CD8-positive, alpha-beta memory T cell (primary cell): ENCODE measurements at regions not wholly inside any gene's neighbourhood (a gene's known extent, or its start where the extent isn't known, plus 50 kb on each side); places are given as distances from the start of the nearest gene placed in this dataset.

Experiments used
- CTCF ChIA-PET: fragments of 350-600 bp; sonication (Branson Sonifier 250); formaldehyde crosslinking; loops from one replicate; lab custom pipeline; 2021; ENCODE audit warnings: antibody characterized with exemption; lab: Charles Lee
- POLR2A ChIA-PET: fragments of 350-600 bp; sonication (Branson Sonifier 250); formaldehyde crosslinking; loops from one replicate; lab custom pipeline; 2021; ENCODE audit warnings: antibody characterized with exemption; lab: Charles Lee
- DNase-seq, 5 donors: peaks; one replicate each; pipeline versions ENCODE4 v3.0.0 to v3.0.0-alpha.2; 2020 to 2022; ENCODE audit warnings: mixed read lengths in 1 of 5
- H3K27ac ChIP-seq: one replicate; pipeline ENCODE4 v1.7.0; 2013; ENCODE audit warnings: low read depth, mild to moderate bottlenecking, low read length, moderate library complexity
- H3K27me3 ChIP-seq: 2 replicates; pipeline ENCODE4 v1.7.0; 2013; ENCODE audit warnings: low read length, mild to moderate bottlenecking; ENCODE audit not compliant: insufficient read depth, poor library complexity, severe bottlenecking
- H3K36me3 ChIP-seq: 2 replicates; pipeline ENCODE4 v1.7.0; 2013; ENCODE audit warnings: mild to moderate bottlenecking, low read length, moderate library complexity; ENCODE audit not compliant: insufficient read depth
- H3K4me1 ChIP-seq: 2 replicates; pipeline ENCODE4 v1.7.0; 2013; ENCODE audit warnings: mild to moderate bottlenecking, low read length, moderate library complexity; ENCODE audit not compliant: insufficient read depth
- H3K4me3 ChIP-seq: 2 replicates; pipeline ENCODE4 v1.7.0; 2013; ENCODE audit warnings: mild to moderate bottlenecking, low read length
- H3K9me3 ChIP-seq: 2 replicates; pipeline ENCODE4 v1.7.0; 2013; ENCODE audit warnings: mild to moderate bottlenecking, low read length
- H3K27ac Mint-ChIP-seq, 8 donors: one replicate each; pipeline ENCODE4 v1.8.0; 2020 to 2021; ENCODE audit warnings: mixed read lengths in 8 of 8, mild to moderate bottlenecking in 6 of 8, inconsistent platforms in 3 of 8, moderate library complexity in 3 of 8
- H3K27me3 Mint-ChIP-seq, 2 donors: one replicate each; pipeline ENCODE4 v1.8.0; 2020 to 2021; ENCODE audit warnings: mixed read lengths in 2 of 2, mild to moderate bottlenecking in 1 of 2, moderate library complexity in 1 of 2
- H3K36me3 Mint-ChIP-seq, 3 donors: one replicate each; pipeline ENCODE4 v1.8.0; 2020 to 2021; ENCODE audit warnings: mixed read lengths in 3 of 3, inconsistent platforms in 1 of 3, mild to moderate bottlenecking in 1 of 3
- H3K4me1 Mint-ChIP-seq, 3 donors: one replicate each; pipeline ENCODE4 v1.8.0; 2020 to 2021; ENCODE audit warnings: mixed read lengths in 3 of 3, inconsistent platforms in 1 of 3, mild to moderate bottlenecking in 1 of 3
- H3K4me3 Mint-ChIP-seq, 7 donors: one replicate each; pipeline ENCODE4 v1.8.0; 2020 to 2021; ENCODE audit warnings: mixed read lengths in 7 of 7, mild to moderate bottlenecking in 6 of 7, moderate library complexity in 4 of 7, inconsistent platforms in 2 of 7
- H3K9me3 Mint-ChIP-seq, 5 donors: one replicate each; pipeline ENCODE4 v1.8.0; 2020 to 2022; ENCODE audit warnings: mixed read lengths in 5 of 5, mild to moderate bottlenecking in 3 of 5, moderate library complexity in 2 of 5, inconsistent platforms in 1 of 5

DNA sequence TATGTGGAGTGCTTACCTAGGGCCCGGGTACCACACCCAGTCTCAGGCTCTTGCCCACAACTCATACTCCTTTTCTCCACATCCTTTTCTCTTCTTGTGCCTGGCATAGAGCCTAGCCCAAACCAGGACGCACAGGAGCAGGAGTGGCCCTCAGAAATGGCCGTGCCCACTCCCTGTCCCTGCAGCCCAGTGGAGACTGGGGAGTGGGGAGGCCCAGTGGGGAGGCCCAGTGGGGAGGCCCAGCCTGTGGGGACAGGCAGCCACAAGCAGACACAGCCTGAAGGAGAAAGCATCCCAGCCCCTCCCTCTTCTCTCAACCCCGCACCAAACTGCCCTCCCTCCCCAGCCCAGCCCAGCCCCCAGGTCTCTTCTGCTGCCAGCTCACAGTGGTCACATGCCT lies 196.8 kb downstream of the KIF26A start:
- ChIA-PET POLR2A (no interaction called here), CTCF (no interaction called here)
- Mint-ChIP-seq H3K27ac (no peak overlapping the region), H3K9me3 (peaks cover 11 to 22% (median 15%) of the 10 kb centered on the region in 5 donors), H3K4me1 (no peaks in the 10 kb centered on the region), H3K36me3 (peaks cover 0 to 22% (median 0%) of the 10 kb centered on the region in 3 donors), H3K27me3 (peaks cover 7 to 18% of the 10 kb centered on the region in 2 donors), H3K4me3 (no peak overlapping the region)
- H3K27ac ChIP-seq = no peak overlapping the region
- H3K4me1 ChIP-seq = no peaks in the 10 kb centered on the region
- no peaks in the 10 kb centered on the region for H3K36me3 ChIP-seq
- no peaks in the 10 kb centered on the region for H3K9me3 ChIP-seq
- no peak for DNase-seq
- H3K27me3 ChIP-seq = no peaks in the 10 kb centered on the region
- no peak overlapping the region for H3K4me3 ChIP-seq

- Histone ChIP-seq H3K27ac (no peak overlapping the region), H3K9me3 (no peaks in the 10 kb centered on the region), H3K36me3 (no peaks in the 10 kb centered on the region), H3K27me3 (no peaks in the 10 kb centered on the region), H3K4me3 (no peak overlapping the region), H3K4me1 (no peaks in the 10 kb centered on the region)
- ChIA-PET POLR2A (no interaction called here), CTCF (no interaction called here)
- Mint-ChIP-seq H3K4me3 (no peak overlapping the region), H3K36me3 (peaks cover 0 to 22% (median 0%) of the 10 kb centered on the region in 3 donors), H3K27me3 (peaks cover 7 to 23% of the 10 kb centered on the region in 2 donors), H3K27ac (no peak overlapping the region), H3K4me1 (no peaks in the 10 kb centered on the region), H3K9me3 (peaks cover 6 to 19% (median 13%) of the 10 kb centered on the region in 5 donors)
- no peak for DNase-seq
Observed at GRCh38 chr14:104335611-104336010, 197.2 kb downstream of the KIF26A start.

- H3K27me3 ChIP-seq = no peaks in the 10 kb centered on the region
- H3K36me3 Mint-ChIP-seq = peaks cover 0 to 17% (median 0%) of the 10 kb centered on the region in 3 donors
- H3K4me1 Mint-ChIP-seq = no peaks in the 10 kb centered on the region
- no peaks in the 10 kb centered on the region for H3K4me1 ChIP-seq
- H3K9me3 ChIP-seq = no peaks in the 10 kb centered on the region
- H3K27me3 Mint-ChIP-seq = peaks cover 9 to 33% of the 10 kb centered on the region in 2 donors
- H3K27ac ChIP-seq = no peak overlapping the region
- ChIA-PET CTCF (no interaction called here), POLR2A (no interaction called here)
- H3K36me3 ChIP-seq = no peaks in the 10 kb centered on the region
- no peak for DNase-seq
- H3K4me3 Mint-ChIP-seq = no peak overlapping the region
- no peak overlapping the region for H3K4me3 ChIP-seq
- H3K9me3 Mint-ChIP-seq = peaks cover 3 to 15% (median 13%) of the 10 kb centered on the region in 5 donors
- H3K27ac Mint-ChIP-seq = no peak overlapping the region
Observed at GRCh38 chr14:104337351-104337750, 199.0 kb downstream of the KIF26A start.

- Histone ChIP-seq H3K4me3 (no peak overlapping the region), H3K9me3 (no peaks in the 10 kb centered on the region), H3K27me3 (no peaks in the 10 kb centered on the region), H3K36me3 (no peaks in the 10 kb centered on the region), H3K27ac (no peak overlapping the region), H3K4me1 (no peaks in the 10 kb centered on the region)
- H3K27me3 Mint-ChIP-seq = peaks cover 12 to 36% of the 10 kb centered on the region in 2 donors
- ChIA-PET POLR2A (no interaction called here), CTCF (no interaction called here)
- DNase-seq = no peak
- peaks cover 0 to 17% (median 0%) of the 10 kb centered on the region in 3 donors for H3K36me3 Mint-ChIP-seq
- H3K4me1 Mint-ChIP-seq = no peaks in the 10 kb centered on the region
- H3K9me3 Mint-ChIP-seq = peaks cover 3 to 15% (median 13%) of the 10 kb centered on the region in 5 donors
- no peak overlapping the region for H3K4me3 Mint-ChIP-seq
- no peak overlapping the region for H3K27ac Mint-ChIP-seq
Observed at GRCh38 chr14:104339361-104339760, 201.0 kb downstream of the KIF26A start.

DNA sequence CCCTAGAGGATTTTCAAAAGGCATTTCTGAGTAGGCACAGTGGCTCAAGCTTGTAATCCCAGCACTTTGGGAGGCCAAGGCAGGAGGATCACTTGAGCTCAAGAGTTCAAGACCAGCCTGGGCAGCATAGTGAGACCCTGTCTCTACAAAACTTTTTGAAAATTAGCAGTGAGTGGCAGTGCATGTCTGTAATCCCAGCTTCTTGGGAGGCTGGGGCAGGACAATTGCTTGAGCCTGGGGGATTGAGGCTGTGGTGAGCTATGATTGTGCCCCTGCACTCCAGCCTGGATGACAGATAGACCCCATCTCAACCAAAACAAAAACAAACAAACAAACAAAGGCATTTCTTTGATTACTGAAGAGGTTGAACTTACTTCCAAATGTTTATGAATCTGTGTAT lies 201.4 kb downstream of the KIF26A start:
- peaks cover 3 to 15% (median 13%) of the 10 kb centered on the region in 5 donors for H3K9me3 Mint-ChIP-seq
- no peak overlapping the region for H3K4me3 Mint-ChIP-seq
- CTCF ChIA-PET = no interaction called here
- Histone ChIP-seq H3K27me3 (no peaks in the 10 kb centered on the region), H3K27ac (no peak overlapping the region), H3K9me3 (no peaks in the 10 kb centered on the region), H3K36me3 (no peaks in the 10 kb centered on the region), H3K4me3 (no peak overlapping the region), H3K4me1 (no peaks in the 10 kb centered on the region)
- H3K27ac Mint-ChIP-seq = no peak overlapping the region
- DNase-seq = no peak
- no peaks in the 10 kb centered on the region for H3K4me1 Mint-ChIP-seq
- POLR2A ChIA-PET = no interaction called here
- peaks cover 0 to 17% (median 0%) of the 10 kb centered on the region in 3 donors for H3K36me3 Mint-ChIP-seq
- peaks cover 17 to 41% of the 10 kb centered on the region in 2 donors for H3K27me3 Mint-ChIP-seq

GRCh38 chr14:104341532-104342434 lies 203.4 kb downstream of the KIF26A start:
- H3K9me3 Mint-ChIP-seq = peaks cover 3 to 15% (median 13%) of the 10 kb centered on the region in 5 donors
- ChIA-PET CTCF (no interaction called here), POLR2A (no interaction called here)
- Histone ChIP-seq H3K36me3 (no peaks in the 10 kb centered on the region), H3K4me3 (no peak overlapping the region), H3K4me1 (no peaks in the 10 kb centered on the region), H3K27me3 (peaks cover 4% of the 10 kb centered on the region), H3K27ac (no peak overlapping the region), H3K9me3 (no peaks in the 10 kb centered on the region)
- no peak for DNase-seq
- no peak overlapping the region for H3K27ac Mint-ChIP-seq
- H3K27me3 Mint-ChIP-seq = peaks cover 21 to 45% of the 10 kb centered on the region in 2 donors
- H3K4me1 Mint-ChIP-seq = no peaks in the 10 kb centered on the region
- H3K4me3 Mint-ChIP-seq = no peak overlapping the region
- peaks cover 0 to 17% (median under 1%) of the 10 kb centered on the region in 3 donors for H3K36me3 Mint-ChIP-seq

DNA sequence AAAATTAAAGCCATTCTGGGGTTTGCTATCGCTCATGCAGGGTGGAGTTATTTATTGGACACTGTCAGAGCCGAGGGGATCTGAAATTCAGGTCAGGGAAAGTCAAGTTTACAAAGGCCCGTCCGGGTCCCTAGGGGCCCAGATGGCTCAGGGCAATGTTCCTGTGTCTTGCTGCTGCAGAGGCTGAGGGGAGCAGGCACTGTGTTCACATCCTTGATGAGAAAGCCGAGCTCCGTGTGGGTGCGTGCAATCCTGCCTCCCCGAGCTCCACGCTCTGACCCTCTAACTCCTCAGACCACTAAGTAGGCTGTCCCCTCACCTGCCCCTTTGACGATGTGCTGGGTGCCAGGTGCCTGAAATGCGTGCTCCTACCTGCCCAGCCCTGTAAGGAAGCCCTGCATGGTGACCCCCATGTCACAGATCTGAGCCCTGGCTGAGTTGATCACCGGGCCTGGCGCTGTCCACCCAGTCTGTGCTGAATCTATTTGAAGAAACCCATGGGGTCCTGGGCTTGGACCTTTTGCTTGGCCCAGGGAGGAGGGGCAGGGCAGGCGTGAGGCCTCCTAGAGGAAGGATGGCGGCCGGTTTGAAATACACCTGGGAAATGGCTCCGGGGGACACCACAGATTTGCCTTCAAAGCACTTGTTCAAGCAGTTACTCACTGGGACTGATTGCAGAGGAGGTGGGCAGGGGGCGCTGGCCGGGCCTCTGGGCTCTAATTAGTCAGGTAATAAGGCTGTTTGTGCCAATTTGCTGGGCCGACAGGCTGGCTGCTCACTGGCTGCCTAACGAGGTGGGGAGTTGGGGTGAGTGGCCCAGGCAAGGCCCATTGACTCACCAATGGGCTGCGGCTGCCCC lies 204.3 kb downstream of the KIF26A start:
- Mint-ChIP-seq H3K36me3 (peaks cover 0 to 17% (median 1%) of the 10 kb centered on the region in 3 donors), H3K27me3 (peaks cover 21 to 44% of the 10 kb centered on the region in 2 donors), H3K4me1 (no peaks in the 10 kb centered on the region), H3K4me3 (no peak overlapping the region), H3K27ac (no peak overlapping the region), H3K9me3 (peaks cover 3 to 15% (median 13%) of the 10 kb centered on the region in 5 donors)
- Histone ChIP-seq H3K27ac (no peak overlapping the region), H3K36me3 (no peaks in the 10 kb centered on the region), H3K9me3 (no peaks in the 10 kb centered on the region), H3K4me3 (no peak overlapping the region), H3K4me1 (no peaks in the 10 kb centered on the region), H3K27me3 (peaks cover 4% of the 10 kb centered on the region)
- CTCF ChIA-PET = no interaction called here
- POLR2A ChIA-PET = no interaction called here
- no peak for DNase-seq

DNA sequence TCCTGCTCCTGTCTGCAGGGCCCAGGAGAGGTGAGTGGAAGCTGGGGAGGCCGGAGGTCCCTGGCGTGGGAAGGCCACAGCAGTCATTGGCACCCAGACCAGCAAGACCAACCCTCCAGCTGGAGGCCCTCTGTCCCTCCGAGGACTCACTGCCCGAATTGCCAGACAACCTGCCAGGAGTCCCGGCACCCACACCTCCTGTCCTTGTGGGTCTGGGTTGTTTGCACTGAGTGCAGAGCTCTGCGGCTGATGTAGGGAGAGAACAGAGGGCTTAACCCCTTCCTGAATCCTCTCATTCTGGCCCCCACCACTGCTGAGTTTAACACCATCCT lies 204.9 kb downstream of the KIF26A start:
- CTCF ChIA-PET = no interaction called here
- H3K27ac Mint-ChIP-seq = no peak overlapping the region
- POLR2A ChIA-PET = no interaction called here

More for the DNA sequence above, 204.9 kb downstream of the KIF26A start:
- H3K4me1 Mint-ChIP-seq = no peaks in the 10 kb centered on the region
- Histone ChIP-seq H3K36me3 (no peaks in the 10 kb centered on the region), H3K27me3 (peaks cover 4% of the 10 kb centered on the region), H3K4me3 (no peak overlapping the region), H3K9me3 (no peaks in the 10 kb centered on the region), H3K4me1 (no peaks in the 10 kb centered on the region), H3K27ac (no peak overlapping the region)
- H3K4me3 Mint-ChIP-seq = no peak overlapping the region
- H3K9me3 Mint-ChIP-seq = peaks cover under 1 to 13% (median 7%) of the 10 kb centered on the region in 5 donors
- peak in 1 of 5 donors; percentile 43 for DNase-seq
- H3K36me3 Mint-ChIP-seq = peaks cover 0 to 12% (median 1%) of the 10 kb centered on the region in 3 donors
- H3K27me3 Mint-ChIP-seq = peaks cover 21 to 44% of the 10 kb centered on the region in 2 donors
